DMS79 (cell line): ENCODE measurements at regions not wholly inside any gene's neighbourhood (a gene's known extent, or its start where the extent isn't known, plus 50 kb on each side); places are given as distances from the start of the nearest gene placed in this dataset.

Experiments
- DNase-seq: peaks from one replicate; lab custom pipeline; 2025; lab: John Stamatoyannopoulos, UW

GRCh38 chr12:132424811-132425210, 65.1 kb upstream of the FBRSL1 start:
- DNase-seq: no peak

GRCh38 chr12:132423820-132424645, 65.9 kb upstream of the FBRSL1 start:
- DNase-seq: no peak

DNA sequence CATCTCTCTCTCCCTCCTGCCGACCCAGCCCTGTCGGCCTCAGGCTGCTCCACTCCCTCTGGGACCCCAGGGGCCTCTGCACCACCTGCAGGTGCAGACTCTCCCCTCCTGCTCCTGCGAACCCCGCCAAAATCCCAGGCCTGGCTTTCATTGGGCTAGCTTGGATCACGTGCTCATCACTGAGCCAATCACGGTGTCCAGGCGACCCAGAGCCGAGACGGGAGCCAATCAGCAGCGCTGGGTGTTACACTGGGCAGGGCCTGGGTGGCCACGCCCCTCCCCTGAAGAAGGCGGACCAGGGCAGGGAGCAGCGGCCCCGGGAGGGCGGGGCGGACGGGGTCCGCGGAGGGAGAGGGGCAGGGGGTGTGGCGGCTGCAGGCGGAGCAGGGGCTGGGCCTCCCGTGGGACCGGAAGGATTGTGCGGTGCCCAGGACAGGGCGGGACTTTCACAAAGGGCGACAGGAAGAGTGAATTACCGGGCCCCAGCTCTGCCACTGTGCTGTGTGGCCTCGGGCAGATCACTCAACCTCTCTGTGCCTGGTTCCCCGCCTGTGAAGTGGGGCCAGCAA, 66.6 kb upstream of the FBRSL1 start:
- no peak for DNase-seq

DNA sequence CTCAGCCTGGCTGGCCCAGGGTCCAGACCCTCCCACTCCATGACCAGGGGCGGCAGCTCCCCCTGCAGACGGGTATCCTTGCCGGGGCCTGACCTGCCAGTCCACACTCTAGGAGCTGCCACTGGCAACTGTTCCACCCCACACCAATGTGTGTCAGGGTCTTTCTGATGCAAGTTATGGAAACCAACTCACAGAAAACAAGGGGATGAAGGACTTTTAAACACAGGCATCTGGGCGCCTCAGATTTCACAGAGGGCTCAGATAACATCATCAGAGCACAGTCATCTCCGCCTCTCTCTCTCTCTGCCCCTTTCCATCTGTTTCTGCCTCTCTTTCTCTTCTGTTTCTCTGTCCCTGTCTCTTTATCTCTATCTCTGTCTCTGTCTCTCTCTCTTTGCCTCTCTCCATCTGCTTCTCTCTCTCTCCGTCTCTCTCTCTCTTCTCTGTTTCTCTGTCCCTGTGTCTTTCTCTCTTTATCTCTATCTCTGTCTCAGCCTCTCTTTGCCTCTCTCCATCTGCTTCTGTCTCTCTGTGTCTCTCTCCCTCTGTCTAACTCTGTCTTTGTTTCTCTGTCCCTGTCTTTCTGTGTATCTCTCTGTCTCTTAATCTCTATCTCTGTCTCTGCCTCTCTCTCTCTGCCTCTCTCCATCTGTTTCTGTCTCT, 67.4 kb upstream of the FBRSL1 start:
- DNase-seq: no peak

- DNase-seq: no peak
These were observed 67.9 kb upstream of the FBRSL1 start for GRCh38 chr12:132422040-132422380.

DNA sequence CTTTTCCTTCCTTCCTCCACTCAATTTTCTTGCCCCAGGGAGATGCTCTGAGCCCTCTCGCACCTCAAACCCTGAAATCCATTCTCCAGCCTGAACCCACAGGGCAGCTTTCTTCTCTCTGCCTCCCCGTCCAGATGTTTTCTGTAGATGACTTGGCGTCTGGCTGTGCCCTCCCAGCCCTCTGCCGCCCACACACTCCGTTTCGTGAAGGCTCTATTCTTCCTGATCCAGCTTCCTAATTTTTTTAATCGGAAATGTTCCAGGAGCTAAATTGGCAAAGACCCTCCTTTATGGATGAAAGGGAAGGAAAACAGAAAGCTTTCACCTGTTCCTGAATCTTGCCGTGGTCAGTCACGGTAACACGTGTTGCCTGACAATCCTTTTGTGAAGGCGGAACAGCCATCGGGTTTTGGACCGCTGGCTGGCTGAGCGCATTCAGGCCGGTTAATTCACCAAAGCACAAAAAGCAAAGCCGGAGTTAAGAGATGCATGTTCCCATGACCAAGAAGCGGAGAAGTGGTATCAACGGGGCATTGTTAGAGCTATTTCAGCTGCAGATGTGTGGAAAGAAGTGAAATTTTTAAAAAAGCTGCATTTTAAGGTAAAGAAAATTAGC, 70.2 kb upstream of the FBRSL1 start:
- peak; percentile 26 for DNase-seq

DNA sequence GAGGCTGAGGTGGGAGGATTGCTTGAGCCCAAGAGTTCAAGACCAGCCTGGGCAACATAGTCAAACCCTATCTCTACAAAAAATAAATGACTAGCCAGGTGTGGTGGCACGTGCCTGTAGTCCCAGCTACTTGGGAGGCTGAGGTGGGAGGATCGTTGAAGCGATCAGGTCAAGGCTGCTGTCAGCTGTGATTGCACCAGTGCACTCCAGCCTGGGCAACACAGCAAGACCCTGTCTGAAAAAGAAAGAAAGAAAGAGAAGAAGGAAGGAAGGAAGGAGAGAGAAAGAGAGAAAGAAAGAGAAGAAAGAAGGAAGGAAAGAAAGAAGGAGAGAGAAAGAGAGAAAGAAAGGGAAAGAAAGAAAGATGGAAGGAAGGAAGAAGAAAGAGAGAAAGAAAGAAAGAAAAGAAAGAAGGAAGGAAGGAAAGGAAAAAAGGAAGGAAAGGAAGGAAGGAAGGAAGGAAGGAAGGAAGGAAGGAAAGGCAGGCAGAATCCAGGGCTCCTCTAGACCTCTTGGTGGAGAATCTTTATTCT, 71.5 kb upstream of the FBRSL1 start:
- no peak for DNase-seq

GRCh38 chr12:132417741-132418140, 72.2 kb upstream of the FBRSL1 start:
- DNase-seq: no peak

DNA sequence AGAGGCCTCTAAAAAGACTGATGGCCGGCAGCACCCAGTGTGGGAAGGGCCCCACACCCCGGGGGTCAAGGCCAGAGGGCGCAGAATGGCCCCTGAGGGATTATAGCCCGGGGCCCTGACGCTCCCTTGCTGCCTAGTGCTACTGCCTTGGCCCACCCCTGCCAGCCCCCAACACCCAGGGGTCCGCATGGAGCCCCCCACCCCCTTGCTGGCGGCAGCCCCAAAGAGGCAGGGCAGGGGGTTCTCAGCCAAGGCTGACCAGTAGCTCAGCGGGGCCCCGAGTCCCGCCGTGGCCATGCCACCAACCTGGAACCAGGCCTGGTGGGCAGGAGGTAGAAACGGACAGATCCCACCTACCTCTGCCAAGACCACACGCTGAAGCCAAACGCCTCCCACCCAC, 73.1 kb upstream of the FBRSL1 start:
- no peak for DNase-seq

GRCh38 chr12:132416121-132416673, 73.8 kb upstream of the FBRSL1 start:
- DNase-seq: no peak

- DNase-seq: no peak
These were observed 74.4 kb upstream of the FBRSL1 start for GRCh38 chr12:132415327-132416120.

DNA sequence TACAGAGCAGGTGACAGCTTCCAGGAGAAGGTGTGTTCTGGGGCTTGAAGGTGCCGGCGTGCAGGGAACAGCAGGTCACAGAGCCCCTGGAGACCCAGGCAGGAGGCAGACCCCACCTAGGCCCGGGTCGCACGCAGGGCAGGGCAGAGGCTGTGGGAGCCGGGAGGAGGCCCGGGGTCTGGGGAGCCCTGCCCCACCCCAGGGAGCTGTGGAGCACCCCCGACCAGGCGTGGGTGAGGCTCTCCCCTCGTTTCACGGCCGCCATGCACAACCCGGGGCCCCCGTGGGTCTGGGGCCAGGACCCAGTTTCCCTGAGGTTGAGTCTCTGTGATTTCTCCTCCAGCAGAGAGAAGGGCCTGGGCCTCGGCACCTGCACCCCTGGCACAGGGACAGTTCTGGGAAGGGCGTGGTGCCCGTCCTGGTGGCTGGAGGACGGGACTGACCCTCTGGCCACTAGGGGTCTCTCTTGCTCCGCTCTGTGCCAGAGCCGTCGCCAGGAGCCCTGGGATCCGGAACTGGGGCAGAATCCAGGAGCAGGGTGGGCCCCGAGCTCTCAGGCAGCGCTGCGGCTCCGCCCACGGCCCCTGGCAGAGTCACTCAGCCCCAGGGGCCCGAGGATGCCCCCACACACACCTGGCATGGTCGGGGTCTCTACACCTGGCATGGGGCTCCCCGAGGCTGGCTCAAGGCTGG, 75.2 kb upstream of the FBRSL1 start:
- peak; percentile 64 for DNase-seq

GRCh38 chr12:132413931-132414588, 75.9 kb upstream of the FBRSL1 start:
- no peak for DNase-seq

GRCh38 chr12:132411457-132411856, 78.5 kb upstream of the FBRSL1 start:
- peak; percentile 53 for DNase-seq

- DNase-seq: no peak
These were observed 79.1 kb upstream of the FBRSL1 start for GRCh38 chr12:132410849-132411248.

DNA sequence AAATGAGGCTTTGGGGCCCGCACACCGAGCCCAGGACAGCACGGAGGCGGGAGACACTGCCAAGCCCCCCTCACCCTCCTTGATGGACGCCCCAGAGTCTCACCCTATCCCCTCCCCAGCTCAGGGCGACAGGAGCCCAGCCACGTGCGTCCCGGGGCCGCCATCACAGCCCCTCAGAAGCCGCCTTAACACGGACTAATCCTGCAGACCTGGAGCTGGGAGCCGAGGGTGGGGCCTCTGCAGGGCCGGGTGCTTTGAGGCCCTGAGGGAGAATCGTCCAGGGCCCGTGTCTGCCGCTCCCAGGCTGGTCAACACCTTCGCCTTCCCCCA, 79.7 kb upstream of the FBRSL1 start:
- no peak for DNase-seq

GRCh38 chr12:132409495-132410295, 80.3 kb upstream of the FBRSL1 start:
- DNase-seq: no peak

DNA sequence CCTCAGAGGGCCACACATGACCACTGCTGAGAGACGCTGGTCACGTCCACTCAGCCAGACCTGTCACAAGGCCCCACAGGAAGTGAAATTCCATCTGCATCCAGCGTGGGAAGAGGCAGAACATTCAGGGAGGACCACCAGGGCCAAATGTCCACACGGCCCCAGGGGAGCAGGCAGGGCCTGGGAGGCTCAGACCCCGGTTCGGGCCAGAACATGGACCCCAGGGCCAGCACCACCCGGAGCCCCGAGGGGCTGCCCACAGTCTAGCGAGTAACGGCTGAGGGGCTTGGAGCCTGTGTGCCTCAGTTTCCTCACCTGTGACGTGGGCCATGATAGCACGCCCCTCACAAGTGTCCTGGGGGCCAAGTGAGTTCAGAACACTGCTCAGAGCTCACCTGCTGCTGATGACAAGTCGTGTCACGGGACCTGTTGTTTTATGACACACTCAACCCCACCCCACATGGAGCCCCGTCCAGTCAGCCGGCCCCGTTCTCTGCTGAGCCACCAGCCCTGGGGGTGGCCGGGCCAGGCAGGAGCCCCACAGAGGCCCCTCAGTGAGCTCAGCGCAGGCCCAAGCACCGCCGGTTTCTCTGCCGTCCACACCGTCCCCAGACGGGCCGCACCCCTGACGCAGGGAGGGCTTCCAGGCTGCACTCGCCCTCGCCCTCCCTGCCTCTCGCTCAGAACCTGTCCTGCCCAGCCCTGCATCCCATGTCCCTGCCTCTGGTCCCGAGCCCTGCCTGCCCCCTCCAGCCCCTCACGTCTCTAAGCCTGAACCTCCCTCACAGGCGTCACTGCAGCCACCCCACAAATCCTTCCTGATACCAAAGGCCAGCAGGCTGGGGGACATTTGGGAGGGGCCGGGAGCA, 79.5 kb upstream of the GALNT9 start:
- DNase-seq: no peak

DNA sequence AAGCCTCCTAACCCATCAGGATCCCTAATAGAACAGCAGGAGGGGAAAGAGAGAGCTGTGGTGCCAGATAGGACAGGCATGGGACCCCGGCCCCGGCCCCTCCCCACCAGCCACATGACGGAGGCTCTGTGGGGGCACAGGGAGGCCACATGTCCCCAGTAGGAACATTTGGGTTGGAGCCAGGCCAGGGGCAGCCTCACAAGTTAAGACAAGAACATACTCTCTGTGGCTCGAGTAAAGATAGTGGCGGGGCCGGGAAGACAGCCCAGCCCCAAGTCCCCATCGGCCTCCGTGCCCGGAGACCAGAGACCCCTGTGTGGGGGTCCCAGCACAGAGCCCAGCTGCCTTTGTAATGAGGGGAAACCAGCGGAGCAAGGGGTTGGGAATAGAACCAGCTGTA, 78.6 kb upstream of the GALNT9 start:
- no peak for DNase-seq
